Endothelial cell of umbilical vein (primary cell): ENCODE measurements at regions not wholly inside any gene's neighbourhood (a gene's known extent, or its start where the extent isn't known, plus 50 kb on each side); places are given as distances from the start of the nearest gene placed in this dataset.

Source experiments
- BruUV-seq: library from RNA; stranded (reverse); fragments of 400-500 nt; replicated peaks from 2 replicates; lab custom pipeline; 2021; lab: Mats Ljungman, UMichigan
- CTCF ChIA-PET: fragments of 300-600, 350-600 bp; sonication (Branson Sonifier 250); formaldehyde crosslinking; loops from one replicate; lab custom pipeline; 2021; ENCODE audit warnings: antibody characterized with exemption, inconsistent platforms; lab: Charles Lee
- POLR2A ChIA-PET: fragments of 300-600, 350-600 bp; sonication (Branson Sonifier 250); formaldehyde crosslinking; loops from one replicate; lab custom pipeline; 2021; ENCODE audit warnings: antibody characterized with exemption, inconsistent platforms; lab: Charles Lee
- DNase-seq: peaks from one replicate; pipeline ENCODE4 v3.0.0-alpha.2; 2011; ENCODE audit warnings: low read depth, low spot score
- FAIRE-seq: peaks from 2 replicates; lab custom pipeline; 2011; peaks lifted over from hg19 to GRCh38; lab: Jason Lieb, UNC
- H2AFZ ChIP-seq: 2 replicates; pipeline ENCODE4 v1.6.0; 2012; ENCODE audit warnings: low read depth, low read length, control low read depth, inconsistent platforms
- H3K27ac ChIP-seq: 2 replicates; pipeline ENCODE4 v1.5.1; 2011; ENCODE audit warnings: low read depth, mild to moderate bottlenecking, control low read depth, low read length, moderate library complexity; ENCODE audit not compliant: insufficient read depth
- H3K27me3 ChIP-seq, 2 experiments: 2 replicates each; pipeline versions ENCODE4 v1.6.0 to v1.6.1; 2011; ENCODE audit warnings: low read length in 2 of 2, mixed read lengths in 1 of 2; ENCODE audit not compliant: control insufficient read depth in 2 of 2, insufficient read depth in 2 of 2
- H3K36me3 ChIP-seq, 2 experiments: 2 replicates in 1 of 2; 3 replicates in 1 of 2; pipeline ENCODE4 v1.5.1; 2011; ENCODE audit warnings: low read length in 2 of 2, mild to moderate bottlenecking in 1 of 2, moderate library complexity in 1 of 2; ENCODE audit not compliant: control insufficient read depth in 2 of 2, insufficient read depth in 2 of 2; ENCODE audit errors: extremely low read depth in 1 of 2
- H3K4me1 ChIP-seq: 3 replicates; pipeline ENCODE4 v1.5.1; 2011; ENCODE audit warnings: mild to moderate bottlenecking, low read length; ENCODE audit not compliant: control insufficient read depth, insufficient read depth; ENCODE audit errors: extremely low read depth
- H3K4me2 ChIP-seq: 2 replicates; pipeline ENCODE4 v1.6.1; 2011; ENCODE audit warnings: low read length, control low read depth, mixed read lengths; ENCODE audit not compliant: insufficient read depth
- H3K4me3 ChIP-seq, 3 experiments: fragments of 200-600 bp in 1 of 3; sonication (generic), shearing (Covaris generic) in 1 of 3; replicated peaks in 1 of 3; 2 replicates each; pipeline ENCODE4 v1.5.1; 2011 to 2016; ENCODE audit warnings: control low read depth in 3 of 3, low read length in 3 of 3, mild to moderate bottlenecking in 2 of 3, inconsistent platforms in 1 of 3, low read depth in 1 of 3, moderate library complexity in 1 of 3; ENCODE audit not compliant: insufficient read depth in 1 of 3
- H3K79me2 ChIP-seq: 2 replicates; pipeline ENCODE4 v1.6.0; 2012; ENCODE audit warnings: low read length, inconsistent platforms; ENCODE audit not compliant: control insufficient read depth, insufficient read depth
- H3K9ac ChIP-seq: replicated peaks from 2 replicates; pipeline ENCODE3; 2011; ENCODE audit warnings: low read length, control low read depth; ENCODE audit not compliant: insufficient read depth; ENCODE audit errors: extremely low read depth
- H3K9me1 ChIP-seq: replicated peaks from 3 replicates; pipeline ENCODE4 v1.6.0; 2011; ENCODE audit warnings: mild to moderate bottlenecking, low read length; ENCODE audit not compliant: control insufficient read depth, insufficient read depth; ENCODE audit errors: extremely low read depth
- H3K9me3 ChIP-seq: replicated peaks from 2 replicates; pipeline ENCODE4 v1.5.1; 2012; ENCODE audit warnings: low read length, inconsistent platforms; ENCODE audit not compliant: control insufficient read depth, insufficient read depth
- H4K20me1 ChIP-seq: replicated peaks from 2 replicates; pipeline ENCODE3; 2011; ENCODE audit warnings: mild to moderate bottlenecking, low read length; ENCODE audit not compliant: control insufficient read depth, insufficient read depth; ENCODE audit errors: extremely low read depth
- CTCF ChIP-seq, 2 donors: IDR thresholded peaks; 1 replicate in 1 of 2; 2 replicates in 1 of 2; pipeline ENCODE4 v1.5.1; 2011; ENCODE audit warnings: low read length in 2 of 2, mild to moderate bottlenecking in 2 of 2, moderate library complexity in 2 of 2, control low read depth in 1 of 2, inconsistent platforms in 1 of 2, low read depth in 1 of 2; ENCODE audit not compliant: insufficient read depth in 1 of 2; ENCODE audit errors: extremely low read depth in 1 of 2
- EZH2 ChIP-seq: IDR thresholded peaks from 2 replicates; pipeline ENCODE4 v1.6.1; 2012; ENCODE audit warnings: borderline replicate concordance, low read depth, mild to moderate bottlenecking, moderate library complexity, low read length, inconsistent platforms; ENCODE audit not compliant: severe bottlenecking
- FOS ChIP-seq: IDR thresholded peaks from 2 replicates; pipeline ENCODE4 v1.6.1; 2011; ENCODE audit warnings: mild to moderate bottlenecking, low read length, moderate library complexity, borderline replicate concordance; ENCODE audit not compliant: insufficient read depth
- GATA2 ChIP-seq: IDR thresholded peaks from 2 replicates; pipeline ENCODE4 v1.7.0; 2011; ENCODE audit warnings: low read depth, mild to moderate bottlenecking, moderate library complexity, mixed read lengths, low read length; ENCODE audit not compliant: insufficient read length, insufficient read depth
- JUN ChIP-seq: IDR thresholded peaks from 2 replicates; pipeline ENCODE4 v1.6.1; 2011; ENCODE audit warnings: borderline replicate concordance, low read depth; ENCODE audit not compliant: insufficient read length, insufficient read depth
- MAX ChIP-seq: IDR thresholded peaks from 2 replicates; pipeline ENCODE4 v1.6.1; 2011; ENCODE audit not compliant: insufficient read depth, insufficient read length
- MYC ChIP-seq: IDR thresholded peaks from one replicate; pipeline ENCODE4 v1.6.1; 2011; ENCODE audit warnings: mild to moderate bottlenecking, low read depth, low read length
- POLR2A ChIP-seq: IDR thresholded peaks from 2 replicates; pipeline ENCODE4 v1.6.1; 2012; ENCODE audit warnings: low read depth, mild to moderate bottlenecking, control low read depth, low read length
- POLR2AphosphoS5 ChIP-seq: IDR thresholded peaks from 2 replicates; pipeline ENCODE4 v1.6.1; 2012; ENCODE audit warnings: low read depth, mild to moderate bottlenecking, control low read depth, low read length, moderate library complexity; ENCODE audit not compliant: insufficient read depth
- dilution Hi-C: fragments of 300-500 bp; cut with MboI; formaldehyde crosslinking; loops from one replicate; pipeline ENCODE4 v1.15.0; 2019; ENCODE audit warnings: low sequenced_read_pairs; ENCODE audit not compliant: extremely low pct_ligation_motif_present
- intact Hi-C: fragments of 100-400 bp; cut with micrococcal nuclease; formaldehyde crosslinking; loops from one replicate; pipeline ENCODE4 v1.10.0; 2022

- H3K4me3 ChIP-seq: no peak overlapping the region
- CTCF ChIA-PET: interaction anchor here (1.5 kb wide), 1 partner anchor 14 kb away, joined by 4 read pairs; no protein-coding TSS in a partner anchor
- BruUV-seq: no TSS peak
- DNase-seq: no peak
- no peaks in the 10 kb centered on the region for H3K27me3 ChIP-seq
- no peaks in the 10 kb centered on the region for H3K4me1 ChIP-seq
- H3K9me1 ChIP-seq: no peaks in the 10 kb centered on the region
- H4K20me1 ChIP-seq: no peaks in the 10 kb centered on the region
- H3K9me3 ChIP-seq: no peaks in the 10 kb centered on the region
- H2AFZ ChIP-seq: no peak overlapping the region
- POLR2A ChIA-PET: no interaction called here
- dilution Hi-C loops: no loop called here
- no peak for FAIRE-seq
- no peak overlapping the region for H3K4me2 ChIP-seq
- no peak overlapping the region for H3K9ac ChIP-seq
- TF ChIP-seq JUN: no peak
- no peak for TF ChIP-seq EZH2
- no peak for TF ChIP-seq MAX
- no peak for TF ChIP-seq FOS
- no peak for TF ChIP-seq POLR2A
- TF ChIP-seq GATA2: no peak
- TF ChIP-seq MYC: no peak
- no peak for TF ChIP-seq CTCF (IDR thresholded peaks at IDR 0.05; ENCODE audit: extremely low read depth in 1 of 2, insufficient read depth in 1 of 2, low read depth in 1 of 2, low read length in 2 of 2)
- TF ChIP-seq POLR2AphosphoS5: no peak
- no peaks in the 10 kb centered on the region for H3K79me2 ChIP-seq
- no peak overlapping the region for H3K27ac ChIP-seq
- intact Hi-C loops: no loop called here
- H3K36me3 ChIP-seq: no peaks in the 10 kb centered on the region
Measured at GRCh38 chr14:95787941-95788340, 74.0 kb upstream of the TCL1A start.
